ENCODE measurements at regions not wholly inside any gene's neighbourhood (a gene's known extent, or its start where the extent isn't known, plus 50 kb on each side); places are given as distances from the start of the nearest gene placed in this dataset.

GRCh38 chr1:81472387-81472786 lies 328.3 kb upstream of the ADGRL2 start:
- ChIA-PET CTCF (no interaction called here), POLR2A (ENCODE audit: low non-redundant PET) (no interaction called here)
- intact Hi-C loops (cut with micrococcal nuclease; ENCODE audit: unreplicated experiment), result no loop called here
- H3K27ac ChIP-seq (ENCODE audit: low read depth, low read length, poor library complexity, severe bottlenecking), result no peak overlapping the region
- H3K4me3 ChIP-seq (ENCODE audit: low read depth, low read length, poor library complexity, severe bottlenecking), result no peak overlapping the region
- TF ChIP-seq CTCF (conservative IDR thresholded peaks at IDR 0.05; ENCODE audit: low read depth, low read length) (no peak), EZH2 (IDR thresholded peaks at IDR 0.05; ENCODE audit: borderline replicate concordance, low read depth, low read length, poor library complexity, severe bottlenecking) (no peak)
- no peaks in the 10 kb centered on the region for H3K4me1 ChIP-seq (ENCODE audit: insufficient read depth, low read length, poor library complexity, severe bottlenecking)
- no peak for DNase-seq (ENCODE audit: low spot score)
- no peaks in the 10 kb centered on the region for H3K36me3 ChIP-seq (ENCODE audit: insufficient read depth, low read length, poor library complexity, severe bottlenecking)
- BruUV-seq (replicated peaks), result no TSS peak
- no peaks in the 10 kb centered on the region for H3K9me3 ChIP-seq (ENCODE audit: low read depth, low read length, poor library complexity, severe bottlenecking)
- H3K27me3 ChIP-seq (replicated peaks; ENCODE audit: insufficient read depth, low read depth, low read length, poor library complexity), result no peaks in the 10 kb centered on the region

DNA sequence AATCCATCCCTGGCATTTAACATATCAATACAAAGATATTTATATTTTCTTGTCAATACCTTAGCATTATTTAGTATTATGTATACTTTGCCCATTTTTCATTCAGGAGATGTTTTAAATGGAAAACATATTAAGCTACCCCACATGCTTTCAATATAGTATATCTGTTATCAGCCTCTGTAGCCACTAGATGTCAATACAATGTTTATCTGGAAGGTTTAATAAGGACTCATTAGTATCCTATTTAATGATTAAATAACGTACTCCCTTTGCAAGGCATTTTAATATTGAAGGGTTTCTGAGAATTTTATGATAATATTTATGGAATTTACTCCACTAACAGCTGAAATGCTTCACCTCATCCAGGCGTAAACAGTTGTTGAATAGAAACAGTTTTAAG lies 329.5 kb upstream of the ADGRL2 start:
- no peak for TF ChIP-seq EZH2 (IDR thresholded peaks at IDR 0.05; ENCODE audit: borderline replicate concordance, low read depth, low read length, poor library complexity, severe bottlenecking)
- TF ChIP-seq CTCF (conservative IDR thresholded peaks at IDR 0.05; ENCODE audit: low read depth, low read length), result no peak
- POLR2A ChIA-PET (ENCODE audit: low non-redundant PET), result no interaction called here
- no peak overlapping the region for H3K27ac ChIP-seq (ENCODE audit: low read depth, low read length, poor library complexity, severe bottlenecking)
- intact Hi-C loops (cut with micrococcal nuclease; ENCODE audit: unreplicated experiment), result no loop called here
- H3K27me3 ChIP-seq (replicated peaks; ENCODE audit: insufficient read depth, low read depth, low read length, poor library complexity), result no peaks in the 10 kb centered on the region
- CTCF ChIA-PET, result no interaction called here
- H3K36me3 ChIP-seq (ENCODE audit: insufficient read depth, low read length, poor library complexity, severe bottlenecking), result no peaks in the 10 kb centered on the region
- no peaks in the 10 kb centered on the region for H3K9me3 ChIP-seq (ENCODE audit: low read depth, low read length, poor library complexity, severe bottlenecking)
- DNase-seq (ENCODE audit: low spot score), result no peak
- no TSS peak for BruUV-seq (replicated peaks)
- H3K4me3 ChIP-seq (ENCODE audit: low read depth, low read length, poor library complexity, severe bottlenecking), result no peak overlapping the region
- no peaks in the 10 kb centered on the region for H3K4me1 ChIP-seq (ENCODE audit: insufficient read depth, low read length, poor library complexity, severe bottlenecking)

DNA sequence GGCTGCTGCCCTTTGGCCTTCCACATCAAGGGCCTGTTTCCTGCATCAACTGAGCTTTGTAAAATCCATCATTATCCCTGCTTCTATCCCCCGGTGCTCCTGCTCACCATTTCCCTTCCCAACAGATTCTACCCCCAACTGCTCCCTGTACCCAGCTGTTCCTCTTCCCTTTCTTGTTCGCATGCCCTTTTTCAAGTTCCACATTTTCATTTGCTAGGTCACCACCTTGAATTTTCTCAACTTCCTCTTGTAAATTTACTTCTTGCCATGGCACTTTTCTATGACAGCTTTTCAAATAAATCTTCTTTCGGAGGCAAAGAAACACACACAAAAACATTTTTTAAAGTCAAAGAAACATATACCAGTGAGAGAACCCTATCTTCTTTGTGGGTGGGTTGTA lies 330.5 kb upstream of the ADGRL2 start:
- no TSS peak for BruUV-seq (replicated peaks)
- intact Hi-C loops (cut with micrococcal nuclease; ENCODE audit: unreplicated experiment), result no loop called here
- no peak for DNase-seq (ENCODE audit: low spot score)
- CTCF ChIA-PET, result no interaction called here
- no peaks in the 10 kb centered on the region for H3K36me3 ChIP-seq (ENCODE audit: insufficient read depth, low read length, poor library complexity, severe bottlenecking)
- no peaks in the 10 kb centered on the region for H3K9me3 ChIP-seq (ENCODE audit: low read depth, low read length, poor library complexity, severe bottlenecking)
- no peaks in the 10 kb centered on the region for H3K27me3 ChIP-seq (replicated peaks; ENCODE audit: insufficient read depth, low read depth, low read length, poor library complexity)
- no peak overlapping the region for H3K27ac ChIP-seq (ENCODE audit: low read depth, low read length, poor library complexity, severe bottlenecking)
- no peak for TF ChIP-seq EZH2 (IDR thresholded peaks at IDR 0.05; ENCODE audit: borderline replicate concordance, low read depth, low read length, poor library complexity, severe bottlenecking)
- no peak for TF ChIP-seq CTCF (conservative IDR thresholded peaks at IDR 0.05; ENCODE audit: low read depth, low read length)
- POLR2A ChIA-PET (ENCODE audit: low non-redundant PET), result no interaction called here
- H3K4me1 ChIP-seq (ENCODE audit: insufficient read depth, low read length, poor library complexity, severe bottlenecking), result no peaks in the 10 kb centered on the region
- no peak overlapping the region for H3K4me3 ChIP-seq (ENCODE audit: low read depth, low read length, poor library complexity, severe bottlenecking)

All from A673 (cell line).